Frontal cortex (tissue), 3 donors: ENCODE measurements at regions not wholly inside any gene's neighbourhood (a gene's known extent, or its start where the extent isn't known, plus 50 kb on each side); places are given as distances from the start of the nearest gene placed in this dataset.

Source experiments
- DNase-seq, 2 donors: peaks; one replicate each; pipeline ENCODE4 v3.0.0; 2012; ENCODE audit warnings: low spot score in 2 of 2
- FAIRE-seq: peaks from 2 replicates; lab custom pipeline; 2012; peaks lifted over from hg19 to GRCh38; lab: Jason Lieb, UNC
- donor health status: control.
- donor health status: control.
- donor health status: control.

DNA sequence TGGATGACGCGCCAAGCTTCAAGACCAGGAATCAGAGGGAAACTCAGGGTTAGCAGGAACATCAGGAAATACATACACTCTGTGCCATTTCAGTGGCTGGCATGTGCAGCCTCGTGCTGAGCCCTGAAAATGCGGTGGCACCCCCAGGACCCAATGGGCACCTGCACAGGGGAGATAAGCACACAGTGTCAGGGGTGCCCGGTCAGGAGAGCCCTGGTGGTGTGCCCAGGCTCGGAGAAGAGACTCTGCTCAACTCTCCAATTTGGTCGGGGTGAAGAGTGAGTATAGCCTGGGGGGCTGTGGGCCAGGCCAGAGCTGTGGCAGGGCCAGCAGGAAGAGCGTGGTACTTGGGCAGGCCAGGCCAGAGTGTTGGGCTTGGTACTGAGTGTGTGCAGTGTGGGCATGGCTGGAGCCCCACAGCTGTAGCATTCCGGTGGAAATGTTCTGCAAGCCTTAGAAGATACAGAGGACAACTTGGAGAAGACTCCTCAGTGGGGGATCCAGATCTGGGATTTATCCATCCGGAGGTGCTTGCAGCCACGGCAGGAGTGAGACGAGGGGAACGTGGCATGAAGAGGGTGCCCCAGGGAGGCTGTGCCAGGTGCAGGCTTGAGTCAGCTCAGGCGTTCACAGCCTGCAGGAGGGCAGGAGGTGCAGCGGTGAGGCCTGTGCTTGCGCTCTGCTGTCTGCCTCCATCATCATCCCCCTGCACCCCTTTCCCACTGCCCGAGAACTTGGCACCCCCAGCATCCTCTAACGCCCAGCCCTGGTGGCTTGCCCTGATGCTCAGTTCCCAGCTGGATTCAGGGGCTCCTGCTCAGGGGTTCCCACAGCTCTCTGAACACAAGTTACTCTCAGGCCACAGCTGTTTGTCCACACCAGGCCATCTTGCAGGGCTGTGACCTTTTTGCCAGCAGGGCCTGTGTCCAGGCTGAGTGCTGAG is 451.7 kb upstream of the HS6ST1 start:
- no peak for FAIRE-seq

DNA sequence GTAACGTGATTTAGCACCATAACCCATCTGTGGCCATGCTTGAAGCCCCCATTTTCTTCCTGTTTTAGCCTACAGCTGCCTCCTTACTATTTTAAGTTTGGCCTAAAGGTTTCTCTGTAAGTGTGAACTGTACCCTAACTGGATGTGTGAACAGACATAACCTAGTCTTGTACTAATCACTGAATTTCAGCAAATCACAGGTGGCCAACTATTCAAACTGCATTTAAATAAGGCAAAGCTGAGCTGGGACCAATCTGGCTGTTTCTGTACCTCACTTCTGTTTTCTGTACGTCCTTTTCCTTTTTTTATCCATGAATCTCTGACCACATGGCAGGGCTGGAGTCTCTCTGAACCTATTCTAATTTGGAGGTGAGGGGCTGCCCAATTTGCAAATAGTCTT is 452.7 kb upstream of the HS6ST1 start:
- no peak for FAIRE-seq
- no peak for DNase-seq

More for the DNA sequence above, 451.7 kb upstream of the HS6ST1 start:
- DNase-seq, result no peak

GRCh38 chr2:128772671-128773070 is 454.0 kb upstream of the HS6ST1 start:
- no peak for FAIRE-seq
- DNase-seq, result no peak

DNA sequence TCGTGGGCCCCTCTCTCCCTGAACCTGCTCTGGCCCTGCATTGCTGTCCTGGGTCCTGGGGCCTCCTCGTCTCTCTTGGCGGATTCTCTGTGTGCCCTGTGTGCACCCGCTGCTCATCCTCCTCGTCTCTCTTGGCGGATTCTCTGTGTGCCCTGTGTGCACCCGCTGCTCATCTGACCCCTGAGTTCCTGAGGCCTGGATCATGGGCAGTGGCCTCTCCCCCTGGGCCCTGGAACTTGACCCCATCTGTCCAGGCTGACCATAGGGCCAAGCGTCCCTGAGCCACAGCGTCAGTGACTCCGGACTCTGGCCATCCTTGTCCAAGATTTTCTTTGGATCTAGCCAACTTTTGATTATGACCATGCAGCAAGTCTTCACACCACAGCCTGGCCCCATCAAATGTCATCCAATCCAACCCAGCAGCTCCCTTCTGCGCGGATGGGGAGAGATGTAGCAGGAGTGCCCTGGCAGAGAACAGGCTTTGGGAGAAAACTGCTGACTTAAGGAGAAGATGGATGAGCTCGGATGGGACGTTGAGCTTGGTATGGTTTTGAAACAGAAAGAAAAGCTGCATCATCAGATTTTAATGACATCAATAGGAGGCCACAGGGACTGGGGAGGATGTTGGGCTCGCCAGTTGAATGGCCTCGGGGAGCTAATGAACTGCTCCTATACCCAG is 455.1 kb upstream of the HS6ST1 start:
- DNase-seq, result no peak
- no peak for FAIRE-seq

DNA sequence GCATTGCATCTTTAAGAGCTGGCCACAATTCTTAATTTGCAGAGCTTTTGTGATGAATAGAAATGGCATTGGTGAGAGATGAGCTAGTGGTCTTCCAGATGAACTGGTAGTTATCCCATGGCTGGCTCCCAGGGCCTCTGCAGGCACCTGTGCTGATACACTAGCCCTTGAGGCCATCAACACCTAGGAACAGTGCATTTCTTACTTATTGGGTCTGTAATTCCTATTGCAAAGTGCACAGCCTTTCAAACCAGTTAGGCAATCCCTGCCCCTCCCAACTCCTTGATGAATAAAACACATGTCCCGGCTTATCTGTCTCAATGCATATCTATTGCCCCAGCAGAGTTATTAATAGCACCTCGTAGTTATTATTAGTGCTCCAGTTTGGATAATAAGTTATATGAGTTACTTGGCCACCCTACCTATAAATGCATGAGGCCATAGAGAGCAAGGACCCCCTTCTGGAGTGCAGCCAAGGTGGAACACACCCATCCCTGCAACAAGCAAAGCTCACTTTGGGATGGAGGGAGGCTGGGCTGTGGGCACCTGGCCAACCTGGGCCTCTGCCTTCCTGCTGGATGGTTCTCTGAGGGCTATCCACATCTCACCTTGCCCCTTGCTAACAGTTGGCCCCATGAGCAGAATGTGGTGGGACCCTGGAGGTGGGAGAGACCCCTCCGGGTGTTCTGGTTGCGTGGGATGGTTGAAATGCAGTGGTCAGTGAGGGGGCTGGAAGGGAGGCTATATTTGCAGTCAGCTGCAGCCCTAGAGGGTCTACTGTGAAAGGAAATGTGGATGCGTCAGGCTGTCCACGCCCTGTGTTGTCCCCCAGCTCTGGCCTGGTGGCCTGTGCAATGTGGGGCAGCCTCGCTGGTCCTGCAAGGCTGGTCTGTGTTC is 455.9 kb upstream of the HS6ST1 start:
- DNase-seq, result no peak
- FAIRE-seq, result no peak

- DNase-seq (no peak), FAIRE-seq (no peak)
These were observed 456.7 kb upstream of the HS6ST1 start for GRCh38 chr2:128775217-128775913.

DNA sequence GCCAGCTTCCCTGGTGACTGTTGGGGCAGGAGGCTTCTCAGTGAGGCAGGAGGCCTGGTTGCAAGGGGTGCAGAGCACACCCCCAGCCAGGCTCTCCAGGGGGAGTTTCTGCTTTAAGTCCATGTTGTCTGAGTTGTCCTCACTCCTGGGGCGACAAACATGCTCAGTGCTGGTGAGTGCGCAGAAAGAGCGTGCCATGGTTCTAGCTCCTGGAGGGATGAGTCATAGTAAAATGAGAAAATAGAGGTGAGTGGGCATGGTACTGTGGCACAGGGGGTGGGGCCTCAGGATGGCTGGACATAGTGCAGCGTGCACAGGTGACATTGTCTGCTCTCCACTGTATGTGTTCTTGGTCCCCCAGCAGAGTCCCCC is 457.2 kb upstream of the HS6ST1 start:
- no peak for DNase-seq
- FAIRE-seq, result no peak

- no peak for FAIRE-seq
- no peak for DNase-seq
These were observed 458.0 kb upstream of the HS6ST1 start for GRCh38 chr2:128776461-128777195.

GRCh38 chr2:128777196-128778035 is 458.7 kb upstream of the HS6ST1 start:
- DNase-seq (no peak), FAIRE-seq (no peak)

DNA sequence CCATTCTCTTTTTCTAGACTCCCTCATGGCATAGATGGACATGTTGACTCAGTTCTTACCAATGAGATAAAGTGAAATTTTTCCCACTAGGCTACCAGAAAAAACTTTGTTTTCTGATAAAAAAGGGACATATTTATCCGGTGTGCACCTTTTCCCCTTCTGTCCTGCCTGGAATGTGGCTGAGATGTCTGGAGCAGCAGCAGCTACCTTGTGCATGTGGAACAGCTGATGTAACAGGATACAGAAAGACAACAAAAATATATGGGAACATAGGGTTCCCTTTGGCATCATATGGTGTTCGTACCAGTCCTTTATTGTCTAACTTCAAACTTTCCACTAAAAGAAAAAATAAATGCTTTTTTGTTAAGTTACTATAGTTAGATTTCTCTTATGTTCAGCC is 460.2 kb upstream of the HS6ST1 start:
- no peak for FAIRE-seq

GRCh38 chr2:128779301-128780095 is 460.8 kb upstream of the HS6ST1 start:
- DNase-seq, result no peak
- FAIRE-seq, result no peak

More for the DNA sequence above, 460.2 kb upstream of the HS6ST1 start:
- no peak for DNase-seq

GRCh38 chr2:128780434-128781080 is 461.9 kb upstream of the HS6ST1 start:
- no peak for DNase-seq
- no peak for FAIRE-seq

DNA sequence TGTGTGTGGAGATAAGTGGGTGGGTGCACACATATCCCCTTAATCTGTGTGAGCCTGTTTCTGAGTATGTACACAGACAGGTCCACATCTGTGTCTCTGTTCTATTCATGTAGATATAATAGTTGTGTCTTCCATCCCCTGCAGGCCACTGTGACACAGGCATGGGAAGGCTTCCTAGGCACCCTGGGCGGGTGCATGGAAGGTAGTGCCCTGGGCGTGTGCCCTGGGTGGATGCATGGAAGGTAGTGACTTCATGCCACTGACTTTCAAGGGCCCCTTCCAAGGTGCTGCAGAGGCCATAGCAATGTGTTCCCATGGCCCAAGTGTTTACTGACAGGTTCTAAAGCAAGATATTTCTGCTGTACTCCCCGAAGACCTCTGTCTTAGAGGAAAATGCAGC is 462.5 kb upstream of the HS6ST1 start:
- FAIRE-seq, result no peak
- DNase-seq, result no peak

- DNase-seq (no peak), FAIRE-seq (no peak)
These were observed 463.1 kb upstream of the HS6ST1 start for GRCh38 chr2:128781585-128782385.

GRCh38 chr2:128782411-128783192 is 463.9 kb upstream of the HS6ST1 start:
- FAIRE-seq (no peak), DNase-seq (no peak)
